IMR-90 (cell line): ENCODE measurements at regions not wholly inside any gene's neighbourhood (a gene's known extent, or its start where the extent isn't known, plus 50 kb on each side); places are given as distances from the start of the nearest gene placed in this dataset.

Source experiments
- ATAC-seq: fragments of 200-7000 bp; cut with Tn5 transposase; 2 replicates; pipeline ENCODE4 v1.9.1; 2020; ENCODE audit warnings: low read depth, mild to moderate bottlenecking, moderate library complexity
- BruUV-seq: library from RNA; stranded (reverse); fragments of 400-500 nt; replicated peaks from 2 replicates; lab custom pipeline; 2021; lab: Mats Ljungman, UMichigan
- CTCF ChIA-PET: fragments of 300-600 bp; formaldehyde crosslinking; extraction: SDS; loops from one replicate; lab custom pipeline; 2021; ENCODE audit warnings: antibody characterized with exemption; lab: Yijun Ruan, JAX
- POLR2A ChIA-PET: fragments of 300-600 bp; sonication (Branson Sonifier 250); formaldehyde crosslinking; loops from one replicate; lab custom pipeline; 2022; ENCODE audit warnings: antibody characterized with exemption; ENCODE audit not compliant: unreplicated experiment; lab: Charles Lee
- DNase-seq: peaks from one replicate; pipeline ENCODE4 v3.0.0; 2013
- H2AFZ ChIP-seq: replicated peaks from 2 replicates; pipeline ENCODE3; 2013; ENCODE audit warnings: low read length, mild to moderate bottlenecking; ENCODE audit not compliant: poor library complexity
- H2AK5ac ChIP-seq: 2 replicates; pipeline ENCODE4 v1.6.1; 2013; ENCODE audit warnings: low read depth, low read length, inconsistent platforms
- H2AK9ac ChIP-seq: replicated peaks from 2 replicates; pipeline ENCODE3; 2013; ENCODE audit warnings: mild to moderate bottlenecking, low read depth, low read length, moderate library complexity; ENCODE audit not compliant: poor library complexity
- H2BK120ac ChIP-seq: 2 replicates; pipeline ENCODE4 v1.6.1; 2013; ENCODE audit warnings: low read depth, low read length, inconsistent platforms
- H2BK15ac ChIP-seq: 3 replicates; pipeline ENCODE4 v1.6.1; 2013; ENCODE audit warnings: low read depth, low read length, inconsistent platforms
- H2BK20ac ChIP-seq: 2 replicates; pipeline ENCODE4 v1.6.1; 2013; ENCODE audit warnings: low read depth, mild to moderate bottlenecking, inconsistent platforms, low read length, moderate library complexity
- H2BK5ac ChIP-seq: 2 replicates; pipeline ENCODE4 v1.6.1; 2013; ENCODE audit warnings: mild to moderate bottlenecking, low read depth, low read length, inconsistent platforms; ENCODE audit not compliant: poor library complexity, severe bottlenecking
- H3K14ac ChIP-seq: replicated peaks from 2 replicates; pipeline ENCODE4 v1.6.1; 2013; ENCODE audit warnings: low read depth, low read length, inconsistent platforms
- H3K18ac ChIP-seq: 2 replicates; pipeline ENCODE4 v1.6.1; 2013; ENCODE audit warnings: low read depth, low read length, control low read depth
- H3K23ac ChIP-seq: 2 replicates; pipeline ENCODE4 v1.6.1; 2013; ENCODE audit warnings: low read depth, low read length, inconsistent platforms
- H3K27ac ChIP-seq: 2 replicates; pipeline ENCODE4 v1.5.1; 2013; ENCODE audit warnings: mild to moderate bottlenecking, control low read depth, low read length; ENCODE audit not compliant: insufficient read depth
- H3K27me3 ChIP-seq: 2 replicates; pipeline ENCODE4 v1.6.1; 2013; ENCODE audit warnings: low read length; ENCODE audit not compliant: control insufficient read depth, insufficient read depth
- H3K36me3 ChIP-seq: 2 replicates; pipeline ENCODE4 v1.6.1; 2013; ENCODE audit warnings: low read length, mixed read lengths; ENCODE audit not compliant: control insufficient read depth, insufficient read depth
- H3K4ac ChIP-seq: 2 replicates; pipeline ENCODE4 v1.6.1; 2013; ENCODE audit warnings: low read depth, low read length, inconsistent platforms
- H3K4me1 ChIP-seq: 2 replicates; pipeline ENCODE4 v1.6.1; 2013; ENCODE audit warnings: low read length, mixed read lengths; ENCODE audit not compliant: control insufficient read depth, insufficient read depth
- H3K4me2 ChIP-seq: 2 replicates; pipeline ENCODE4 v1.6.1; 2013; ENCODE audit warnings: low read depth, mild to moderate bottlenecking, control low read depth, low read length, moderate library complexity
- H3K4me3 ChIP-seq: 2 replicates; pipeline ENCODE4 v1.5.1; 2013; ENCODE audit warnings: low read depth, mild to moderate bottlenecking, control low read depth, low read length, moderate library complexity; ENCODE audit not compliant: insufficient read depth
- H3K56ac ChIP-seq: 2 replicates; pipeline ENCODE4 v1.6.1; 2013; ENCODE audit warnings: low read length, inconsistent platforms; ENCODE audit not compliant: insufficient read depth; ENCODE audit errors: extremely low read depth
- H3K79me1 ChIP-seq, 2 experiments: 2 replicates each; pipeline ENCODE4 v1.6.1; 2013; ENCODE audit warnings: low read length in 2 of 2, inconsistent platforms in 1 of 2, low read depth in 1 of 2
- H3K9ac ChIP-seq: 2 replicates; pipeline ENCODE4 v1.6.1; 2013; ENCODE audit warnings: low read depth, low read length, control low read depth
- H3K9me1 ChIP-seq: 2 replicates; pipeline ENCODE4 v1.6.1; 2013; ENCODE audit warnings: low read length, inconsistent platforms; ENCODE audit not compliant: insufficient read depth
- H3K9me3 ChIP-seq: 2 replicates; pipeline ENCODE4 v1.6.1; 2013; ENCODE audit warnings: low read length; ENCODE audit not compliant: control insufficient read depth, insufficient read depth
- H4K20me1 ChIP-seq: 2 replicates; pipeline ENCODE4 v1.6.1; 2013; ENCODE audit warnings: low read length, inconsistent platforms; ENCODE audit not compliant: insufficient read depth
- H4K5ac ChIP-seq: 2 replicates; pipeline ENCODE4 v1.6.1; 2013; ENCODE audit warnings: mild to moderate bottlenecking, low read depth, low read length, control low read depth
- H4K8ac ChIP-seq, 2 experiments: 2 replicates each; pipeline ENCODE4 v1.6.1; 2013; ENCODE audit warnings: low read depth in 2 of 2, low read length in 2 of 2, control low read depth in 1 of 2, inconsistent platforms in 1 of 2
- H4K91ac ChIP-seq: 2 replicates; pipeline ENCODE4 v1.6.1; 2013; ENCODE audit warnings: low read depth, low read length, inconsistent platforms; ENCODE audit not compliant: insufficient read depth
- BHLHE40 ChIP-seq: fragments of 150-350 bp; IDR thresholded peaks from 2 replicates; pipeline ENCODE4 v1.6.1; 2016; ENCODE audit warnings: mild to moderate bottlenecking, low read depth, low read length
- CEBPB ChIP-seq: IDR thresholded peaks from 2 replicates; pipeline ENCODE4 v1.6.1; 2012; ENCODE audit warnings: low read depth, low read length, improper control_type of control experiment
- CHD1 ChIP-seq: IDR thresholded peaks from 2 replicates; pipeline ENCODE4 v1.6.1; 2012; ENCODE audit warnings: low read depth, low read length, improper control_type of control experiment
- MAFK ChIP-seq: IDR thresholded peaks from 2 replicates; pipeline ENCODE4 v1.6.1; 2012; ENCODE audit warnings: low read depth, low read length, improper control_type of control experiment
- MXI1 ChIP-seq: IDR thresholded peaks from 2 replicates; pipeline ENCODE4 v1.6.1; 2012; ENCODE audit warnings: low read depth, mild to moderate bottlenecking, low read length, moderate library complexity, borderline replicate concordance
- NFE2L2 ChIP-seq: fragments of 150-350 bp; IDR thresholded peaks from 2 replicates; pipeline ENCODE4 v1.6.1; 2016; ENCODE audit warnings: low read depth, mild to moderate bottlenecking, low read length
- RAD21 ChIP-seq: IDR thresholded peaks from 2 replicates; pipeline ENCODE4 v1.6.1; 2012; ENCODE audit warnings: low read length, improper control_type of control experiment
- RFX5 ChIP-seq: IDR thresholded peaks from 2 replicates; pipeline ENCODE4 v1.8.0; 2012; ENCODE audit warnings: low read depth, mild to moderate bottlenecking, low read length, moderate library complexity
- dilution Hi-C: fragments of 300-500 bp; cut with HindIII; formaldehyde crosslinking; loops from one replicate; pipeline ENCODE4 v1.14.3; 2018; ENCODE audit warnings: low sequenced_read_pairs; ENCODE audit not compliant: unreplicated experiment
- in situ Hi-C: fragments of 300-500 bp; cut with MboI; formaldehyde crosslinking; loops from 3 replicates; pipeline ENCODE4 v1.14.3; 2019; ENCODE audit warnings: low sequenced_read_pairs, inconsistent platforms, mixed read lengths
- intact Hi-C: fragments of 100-400 bp; cut with micrococcal nuclease; formaldehyde crosslinking; loops from 2 replicates; pipeline ENCODE4 v1.10.0; 2022
- TF ChIP-seq, protein P1 (sequence below): conservative IDR thresholded peaks from 2 replicates; pipeline ENCODE4 v1.5.1; 2012; ENCODE audit warnings: mild to moderate bottlenecking, low read depth, low read length, improper control_type of control experiment

DNA sequence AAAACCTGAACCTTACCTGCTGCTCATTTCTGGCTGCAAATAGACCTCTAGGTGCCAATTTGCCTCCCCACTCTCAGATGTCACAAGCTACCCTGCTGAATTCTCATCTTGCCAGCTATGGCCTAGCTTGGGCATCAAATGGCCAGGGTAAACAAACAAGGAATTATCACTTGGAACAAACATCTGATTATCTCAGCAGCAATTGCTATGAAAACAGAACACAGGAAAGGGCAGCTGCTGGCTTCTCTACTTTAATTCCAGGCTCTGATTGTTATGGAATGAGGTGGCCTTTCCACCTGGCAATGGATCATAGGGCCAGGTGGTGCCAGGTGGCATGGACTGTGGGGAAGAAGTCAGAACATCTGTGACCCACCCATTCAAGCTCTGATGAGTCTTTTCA is 505.1 kb downstream of the TLR4 start:
- CTCF ChIA-PET, result no interaction called here
- ATAC-seq, result no peak
- dilution Hi-C loops, result no loop called here

More for the DNA sequence above, 505.1 kb downstream of the TLR4 start:
- no TSS peak for BruUV-seq
- H2BK5ac ChIP-seq, result no peak overlapping the region
- POLR2A ChIA-PET, result no interaction called here
- no peaks in the 10 kb centered on the region for H3K27me3 ChIP-seq
- peaks cover 9% of the 10 kb centered on the region for H3K9me3 ChIP-seq
- H3K79me1 ChIP-seq, result no peaks in the 10 kb centered on the region
- intact Hi-C loops (no loop called here), in situ Hi-C loops (no loop called here)
- no peaks in the 10 kb centered on the region for H4K20me1 ChIP-seq
- H3K9me1 ChIP-seq, result no peaks in the 10 kb centered on the region
- H2AK5ac ChIP-seq, result no peak overlapping the region
- no peak overlapping the region for H3K4ac ChIP-seq
- DNase-seq, result no peak
- H4K5ac ChIP-seq, result no peak overlapping the region
- H3K23ac ChIP-seq, result no peak overlapping the region
- H3K56ac ChIP-seq, result no peak overlapping the region
- H2AFZ ChIP-seq, result no peak overlapping the region
- H3K4me2 ChIP-seq, result no peak overlapping the region
- H2BK20ac ChIP-seq, result no peak overlapping the region
- no peaks in the 10 kb centered on the region for H3K4me1 ChIP-seq
- H3K27ac ChIP-seq, result no peak overlapping the region
- H3K18ac ChIP-seq, result no peak overlapping the region
- no peak overlapping the region for H3K4me3 ChIP-seq
- no peak overlapping the region for H2AK9ac ChIP-seq
- no peak overlapping the region for H4K8ac ChIP-seq
- no peak overlapping the region for H2BK120ac ChIP-seq
- no peak overlapping the region for H3K14ac ChIP-seq
- H4K91ac ChIP-seq, result no peak overlapping the region
- H3K36me3 ChIP-seq, result no peaks in the 10 kb centered on the region
- TF ChIP-seq RFX5 (no peak), MXI1 (no peak), MAFK (no peak), BHLHE40 (no peak), CEBPB (no peak), NFE2L2 (no peak), RAD21 (no peak), CHD1 (no peak)
- TF ChIP-seq, protein P1, sequence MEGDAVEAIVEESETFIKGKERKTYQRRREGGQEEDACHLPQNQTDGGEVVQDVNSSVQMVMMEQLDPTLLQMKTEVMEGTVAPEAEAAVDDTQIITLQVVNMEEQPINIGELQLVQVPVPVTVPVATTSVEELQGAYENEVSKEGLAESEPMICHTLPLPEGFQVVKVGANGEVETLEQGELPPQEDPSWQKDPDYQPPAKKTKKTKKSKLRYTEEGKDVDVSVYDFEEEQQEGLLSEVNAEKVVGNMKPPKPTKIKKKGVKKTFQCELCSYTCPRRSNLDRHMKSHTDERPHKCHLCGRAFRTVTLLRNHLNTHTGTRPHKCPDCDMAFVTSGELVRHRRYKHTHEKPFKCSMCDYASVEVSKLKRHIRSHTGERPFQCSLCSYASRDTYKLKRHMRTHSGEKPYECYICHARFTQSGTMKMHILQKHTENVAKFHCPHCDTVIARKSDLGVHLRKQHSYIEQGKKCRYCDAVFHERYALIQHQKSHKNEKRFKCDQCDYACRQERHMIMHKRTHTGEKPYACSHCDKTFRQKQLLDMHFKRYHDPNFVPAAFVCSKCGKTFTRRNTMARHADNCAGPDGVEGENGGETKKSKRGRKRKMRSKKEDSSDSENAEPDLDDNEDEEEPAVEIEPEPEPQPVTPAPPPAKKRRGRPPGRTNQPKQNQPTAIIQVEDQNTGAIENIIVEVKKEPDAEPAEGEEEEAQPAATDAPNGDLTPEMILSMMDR, result no peak
- no peak overlapping the region for H2BK15ac ChIP-seq
- no peak overlapping the region for H3K9ac ChIP-seq
